CD14-positive monocyte (primary cell): ENCODE measurements at regions not wholly inside any gene's neighbourhood (a gene's known extent, or its start where the extent isn't known, plus 50 kb on each side); places are given as distances from the start of the nearest gene placed in this dataset.

Experiments used
- DNase-seq, 3 donors: peaks; one replicate each; pipeline ENCODE4 v3.0.0-alpha.2; 2011 to 2022
- H2AFZ ChIP-seq: 2 replicates; pipeline ENCODE4 v1.6.0; 2012; ENCODE audit warnings: mild to moderate bottlenecking, low read depth, low read length, inconsistent platforms; ENCODE audit not compliant: insufficient read depth, poor library complexity, severe bottlenecking
- H3K27ac ChIP-seq, 2 donors: 1 replicate in 1 of 2; 2 replicates in 1 of 2; pipeline ENCODE4 v1.5.1; 2012 to 2013; ENCODE audit warnings: low read length in 2 of 2, control low read depth in 1 of 2, inconsistent platforms in 1 of 2, low read depth in 1 of 2, mild to moderate bottlenecking in 1 of 2
- H3K27me3 ChIP-seq, 2 donors: one replicate each; pipeline versions ENCODE4 v1.6.0 to v1.6.1; 2011 to 2013; ENCODE audit warnings: low read length in 2 of 2; ENCODE audit not compliant: control insufficient read depth in 2 of 2, insufficient read depth in 2 of 2
- H3K36me3 ChIP-seq, 2 donors: replicated peaks in 1 of 2; 1 replicate in 1 of 2; 2 replicates in 1 of 2; pipeline versions ENCODE4 v1.5.1 to v1.6.1; 2012 to 2013; ENCODE audit warnings: low read length in 2 of 2, control low read depth in 1 of 2, inconsistent platforms in 1 of 2, mild to moderate bottlenecking in 1 of 2; ENCODE audit not compliant: insufficient read depth in 2 of 2, control insufficient read depth in 1 of 2
- H3K4me1 ChIP-seq, 2 donors: 1 replicate in 1 of 2; 2 replicates in 1 of 2; pipeline versions ENCODE4 v1.5.1 to v1.6.1; 2012 to 2013; ENCODE audit warnings: low read length in 2 of 2, control low read depth in 1 of 2, inconsistent platforms in 1 of 2, mild to moderate bottlenecking in 1 of 2, moderate library complexity in 1 of 2; ENCODE audit not compliant: insufficient read depth in 2 of 2, control insufficient read depth in 1 of 2
- H3K4me2 ChIP-seq: replicated peaks from 2 replicates; pipeline ENCODE3; 2012; ENCODE audit warnings: low read length, moderate library complexity, mild to moderate bottlenecking; ENCODE audit not compliant: poor library complexity, severe bottlenecking; ENCODE audit errors: extremely low read depth
- H3K4me3 ChIP-seq, 3 experiments: fragments of 200-600 bp in 1 of 3; sonication (generic) in 1 of 3; replicated peaks in 1 of 3; 1 replicate in 2 of 3; 2 replicates in 1 of 3; pipeline ENCODE4 v1.5.1; 2011 to 2013; ENCODE audit warnings: low read length in 3 of 3, mild to moderate bottlenecking in 3 of 3, control low read depth in 2 of 3, low read depth in 2 of 3, inconsistent platforms in 1 of 3, moderate library complexity in 1 of 3
- H3K79me2 ChIP-seq: 2 replicates; pipeline ENCODE4 v1.6.0; 2012; ENCODE audit warnings: mild to moderate bottlenecking, control low read depth, inconsistent platforms, low read length, moderate library complexity; ENCODE audit not compliant: insufficient read depth
- H3K9ac ChIP-seq: 2 replicates; pipeline ENCODE4 v1.6.0; 2017; ENCODE audit warnings: low read length, mild to moderate bottlenecking; ENCODE audit not compliant: insufficient read depth, poor library complexity, severe bottlenecking
- H3K9me3 ChIP-seq, 2 donors: replicated peaks in 1 of 2; 1 replicate in 1 of 2; 2 replicates in 1 of 2; pipeline versions ENCODE4 v1.5.1 to v1.6.1; 2012 to 2013; ENCODE audit warnings: low read length in 2 of 2, control low read depth in 1 of 2; ENCODE audit not compliant: control insufficient read depth in 1 of 2, insufficient read depth in 1 of 2
- H4K20me1 ChIP-seq: 2 replicates; pipeline ENCODE4 v1.6.0; 2012; ENCODE audit warnings: mild to moderate bottlenecking, low read length, control low read depth, moderate library complexity; ENCODE audit not compliant: insufficient read depth
- H3K27ac Mint-ChIP-seq, 7 donors: one replicate each; pipeline ENCODE4 v1.8.0; 2020; ENCODE audit warnings: mild to moderate bottlenecking in 7 of 7, mixed read lengths in 7 of 7, moderate library complexity in 6 of 7, inconsistent platforms in 2 of 7
- H3K27me3 Mint-ChIP-seq, 3 donors: one replicate each; pipeline ENCODE4 v1.8.0; 2021 to 2022; ENCODE audit warnings: low read depth in 3 of 3, mild to moderate bottlenecking in 3 of 3, mixed read lengths in 3 of 3, moderate library complexity in 3 of 3, inconsistent platforms in 1 of 3
- H3K36me3 Mint-ChIP-seq, 2 donors: one replicate each; pipeline ENCODE4 v1.8.0; 2020; ENCODE audit warnings: mixed read lengths in 2 of 2, inconsistent platforms in 1 of 2, mild to moderate bottlenecking in 1 of 2
- H3K4me1 Mint-ChIP-seq: one replicate; pipeline ENCODE4 v1.8.0; 2020; ENCODE audit warnings: mild to moderate bottlenecking, mixed read lengths
- H3K4me3 Mint-ChIP-seq, 2 donors: one replicate each; pipeline ENCODE4 v1.8.0; 2020; ENCODE audit warnings: mild to moderate bottlenecking in 2 of 2, mixed read lengths in 2 of 2, moderate library complexity in 1 of 2
- H3K9me3 Mint-ChIP-seq, 7 donors: one replicate each; pipeline ENCODE4 v1.8.0; 2020 to 2022; ENCODE audit warnings: mixed read lengths in 7 of 7, mild to moderate bottlenecking in 6 of 7, moderate library complexity in 6 of 7, inconsistent platforms in 2 of 7
- WGBS: methylation state at CpG from one replicate; pipeline ENCODE4 v1.1.5; 2013; ENCODE audit warnings: missing lambda C conversion rate; ENCODE audit not compliant: insufficient coverage; 5-methylcytosine and 5-hydroxymethylcytosine counted together
- intact Hi-C, 2 donors: fragments of 100-400 bp; cut with micrococcal nuclease; formaldehyde crosslinking; loops; one replicate each; pipeline versions ENCODE4 v1.15.0 to v1.15.1; 2023
- TF ChIP-seq, protein P1 (sequence below): fragments of 200-600 bp; IDR thresholded peaks from one replicate; pipeline ENCODE4 v1.8.0; 2022; ENCODE audit warnings: antibody characterized with exemption, mild to moderate bottlenecking

DNA sequence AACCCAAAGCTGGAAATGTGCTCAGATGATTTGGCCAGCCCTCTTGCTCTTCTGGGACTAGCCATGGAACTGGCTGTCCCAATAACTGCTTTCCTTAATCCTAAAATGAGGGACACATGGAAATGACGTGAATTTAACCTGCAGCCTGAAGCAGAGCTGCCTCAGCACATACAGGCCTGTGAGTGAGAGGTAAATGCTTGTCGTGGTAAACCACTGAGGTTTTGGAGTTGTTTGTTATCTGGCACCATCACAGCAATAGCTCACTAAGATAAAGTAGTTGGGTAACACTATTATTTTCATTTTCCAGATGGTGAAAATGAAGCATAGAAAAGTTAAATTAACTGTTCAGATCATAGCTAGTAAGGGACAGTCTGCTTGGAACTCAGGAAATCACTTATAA is 333.4 kb upstream of the CHD6 start:
- DNase-seq = no peak
- Histone ChIP-seq H4K20me1 (no peaks in the 10 kb centered on the region), H3K9ac (no peak overlapping the region), H3K4me2 (no peak overlapping the region), H3K36me3 (no peaks in the 10 kb centered on the region), H3K9me3 (no peaks in the 10 kb centered on the region), H3K27me3 (no peaks in the 10 kb centered on the region), H2AFZ (no peak overlapping the region), H3K27ac (no peak overlapping the region), H3K79me2 (no peaks in the 10 kb centered on the region), H3K4me3 (no peak overlapping the region), H3K4me1 (no peaks in the 10 kb centered on the region)
- TF ChIP-seq, protein P1, sequence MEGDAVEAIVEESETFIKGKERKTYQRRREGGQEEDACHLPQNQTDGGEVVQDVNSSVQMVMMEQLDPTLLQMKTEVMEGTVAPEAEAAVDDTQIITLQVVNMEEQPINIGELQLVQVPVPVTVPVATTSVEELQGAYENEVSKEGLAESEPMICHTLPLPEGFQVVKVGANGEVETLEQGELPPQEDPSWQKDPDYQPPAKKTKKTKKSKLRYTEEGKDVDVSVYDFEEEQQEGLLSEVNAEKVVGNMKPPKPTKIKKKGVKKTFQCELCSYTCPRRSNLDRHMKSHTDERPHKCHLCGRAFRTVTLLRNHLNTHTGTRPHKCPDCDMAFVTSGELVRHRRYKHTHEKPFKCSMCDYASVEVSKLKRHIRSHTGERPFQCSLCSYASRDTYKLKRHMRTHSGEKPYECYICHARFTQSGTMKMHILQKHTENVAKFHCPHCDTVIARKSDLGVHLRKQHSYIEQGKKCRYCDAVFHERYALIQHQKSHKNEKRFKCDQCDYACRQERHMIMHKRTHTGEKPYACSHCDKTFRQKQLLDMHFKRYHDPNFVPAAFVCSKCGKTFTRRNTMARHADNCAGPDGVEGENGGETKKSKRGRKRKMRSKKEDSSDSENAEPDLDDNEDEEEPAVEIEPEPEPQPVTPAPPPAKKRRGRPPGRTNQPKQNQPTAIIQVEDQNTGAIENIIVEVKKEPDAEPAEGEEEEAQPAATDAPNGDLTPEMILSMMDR = no peak
- Mint-ChIP-seq H3K4me3 (no peak overlapping the region), H3K27me3 (peaks cover 2 to 4% (median 2%) of the 10 kb centered on the region in 3 donors), H3K9me3 (peaks cover 0 to 2% (median 0%) of the 10 kb centered on the region in 7 donors), H3K36me3 (no peaks in the 10 kb centered on the region), H3K27ac (no peak overlapping the region), H3K4me1 (no peaks in the 10 kb centered on the region)
- WGBS = no CpG with 5 or more reads among the region's 2 CpGs
- intact Hi-C loops = no loop called here

DNA sequence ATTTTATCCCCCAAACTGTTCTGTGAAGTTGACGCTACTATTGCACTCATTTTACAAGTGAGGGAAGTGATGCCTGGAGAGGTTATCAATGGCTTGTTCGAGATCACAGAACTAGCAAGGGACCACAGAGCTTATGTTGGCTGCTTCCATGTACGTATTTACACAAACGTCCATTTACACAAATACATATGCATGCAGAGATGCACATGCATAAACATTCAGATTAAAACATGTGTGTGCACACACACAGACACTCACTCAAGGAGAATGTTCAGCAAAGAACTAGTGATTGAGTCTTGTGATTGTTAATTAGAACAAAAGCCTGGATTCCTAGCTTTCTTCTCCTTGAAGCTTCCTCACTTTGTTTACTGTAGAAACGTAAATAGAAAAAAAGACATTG is 321.5 kb upstream of the CHD6 start:
- 60% methylated on average over 1 of the region's 5 CpGs for WGBS

More for the DNA sequence above, 321.5 kb upstream of the CHD6 start:
- Histone ChIP-seq H3K27me3 (no peaks in the 10 kb centered on the region), H3K4me1 (no peaks in the 10 kb centered on the region), H3K9ac (no peak overlapping the region), H3K79me2 (no peaks in the 10 kb centered on the region), H3K4me3 (no peak overlapping the region), H3K27ac (no peak overlapping the region), H4K20me1 (no peaks in the 10 kb centered on the region), H2AFZ (no peak overlapping the region), H3K4me2 (no peak overlapping the region), H3K36me3 (no peaks in the 10 kb centered on the region), H3K9me3 (no peaks in the 10 kb centered on the region)
- peaks cover 0 to 1% (median 1%) of the 10 kb centered on the region in 3 donors for H3K27me3 Mint-ChIP-seq
- no peak for DNase-seq
- no peaks in the 10 kb centered on the region for H3K4me1 Mint-ChIP-seq
- intact Hi-C loops = no loop called here
- no peaks in the 10 kb centered on the region for H3K36me3 Mint-ChIP-seq
- no peak overlapping the region for H3K4me3 Mint-ChIP-seq
- no peak overlapping the region for H3K27ac Mint-ChIP-seq
- peaks cover 0 to 3% (median 0%) of the 10 kb centered on the region in 7 donors for H3K9me3 Mint-ChIP-seq
- TF ChIP-seq, protein P1 = no peak
